SK-N-SH (cell line): ENCODE measurements at regions not wholly inside any gene's neighbourhood (a gene's known extent, or its start where the extent isn't known, plus 50 kb on each side); places are given as distances from the start of the nearest gene placed in this dataset.

Experiments
- CTCF ChIA-PET: fragments of 300-600, 350-600 bp; formaldehyde crosslinking; extraction: SDS; loops from one replicate; lab custom pipeline; 2021; lab: Yijun Ruan, JAX
- POLR2A ChIA-PET: fragments of 350-600 bp; sonication (Branson Sonifier 250); formaldehyde crosslinking; extraction: SDS; loops from one replicate; lab custom pipeline; 2020; ENCODE audit warnings: antibody characterized with exemption, inconsistent platforms; lab: Yijun Ruan, JAX
- DNase-seq: peaks from one replicate; pipeline ENCODE4 v3.0.0; 2012
- H2AFZ ChIP-seq: fragments of 200-600 bp; sonication (generic); 2 replicates; pipeline ENCODE4 v1.8.1; 2016; ENCODE audit warnings: antibody characterized with exemption, mild to moderate bottlenecking, low read depth
- H3F3A ChIP-seq: fragments of 200-600 bp; sonication (generic); replicated peaks from 2 replicates; pipeline ENCODE3; 2016; ENCODE audit warnings: antibody characterized with exemption, mild to moderate bottlenecking; ENCODE audit not compliant: insufficient read depth
- H3K27ac ChIP-seq, 2 experiments: fragments of 200-500 bp in 1 of 2; fragments of 200-600 bp in 1 of 2; sonication (Bioruptor generic) in 1 of 2; sonication (generic), shearing (Covaris generic) in 1 of 2; 2 replicates each; pipeline versions ENCODE4 v1.5.1 to v1.6.1; 2014 to 2016; ENCODE audit warnings: low read depth in 2 of 2, inconsistent platforms in 1 of 2, low read length in 1 of 2, mild to moderate bottlenecking in 1 of 2, mixed read lengths in 1 of 2
- H3K27me3 ChIP-seq: fragments of 200-600 bp; sonication (generic), shearing (Covaris generic); 2 replicates; pipeline ENCODE4 v1.6.1; 2016; ENCODE audit warnings: mixed run types; ENCODE audit not compliant: insufficient read depth
- H3K36me3 ChIP-seq, 2 experiments: fragments of 200-500 bp in 1 of 2; fragments of 200-600 bp in 1 of 2; sonication (Bioruptor generic) in 1 of 2; sonication (generic) in 1 of 2; replicated peaks in 1 of 2; 2 replicates each; pipeline versions ENCODE3 to v1.5.1; 2014 to 2016; ENCODE audit warnings: low read length in 1 of 2, mild to moderate bottlenecking in 1 of 2; ENCODE audit not compliant: insufficient read depth in 2 of 2, control insufficient read depth in 1 of 2
- H3K4me1 ChIP-seq, 2 experiments: fragments of 200-500 bp in 1 of 2; fragments of 200-600 bp in 1 of 2; sonication (Bioruptor generic) in 1 of 2; sonication (generic), shearing (Covaris generic) in 1 of 2; 2 replicates each; pipeline versions ENCODE4 v1.5.1 to v1.6.1; 2014 to 2016; ENCODE audit warnings: low read depth in 1 of 2, low read length in 1 of 2, mixed run types in 1 of 2; ENCODE audit not compliant: insufficient read depth in 2 of 2, control insufficient read depth in 1 of 2
- H3K4me2 ChIP-seq: fragments of 200-600 bp; sonication (generic), shearing (Covaris generic); 2 replicates; pipeline ENCODE4 v1.6.1; 2017; ENCODE audit warnings: mixed run types
- H3K4me3 ChIP-seq, 2 experiments: fragments of 200-500 bp in 1 of 2; fragments of 200-600 bp in 1 of 2; sonication (Bioruptor generic) in 1 of 2; sonication (generic), shearing (Covaris generic) in 1 of 2; 2 replicates each; pipeline versions ENCODE4 v1.5.1 to v1.8.1; 2014 to 2016; ENCODE audit warnings: low read depth in 2 of 2, inconsistent platforms in 1 of 2, low read length in 1 of 2, mild to moderate bottlenecking in 1 of 2, mixed read lengths in 1 of 2, moderate library complexity in 1 of 2
- H3K79me2 ChIP-seq: fragments of 200-600 bp; sonication (generic); 2 replicates; pipeline ENCODE4 v1.8.1; 2017; ENCODE audit warnings: mild to moderate bottlenecking; ENCODE audit not compliant: insufficient read depth
- H3K9ac ChIP-seq: fragments of 200-600 bp; sonication (generic); 2 replicates; pipeline ENCODE4 v1.6.1; 2017; ENCODE audit warnings: mixed run types
- H3K9me2 ChIP-seq: fragments of 200-600 bp; sonication (generic); 2 replicates; pipeline ENCODE4 v1.6.1; 2017; ENCODE audit warnings: mixed run types
- H3K9me3 ChIP-seq: fragments of 200-600 bp; sonication (generic); 2 replicates; pipeline ENCODE4 v1.6.1; 2017; ENCODE audit warnings: mixed run types, mild to moderate bottlenecking, moderate library complexity
- H4K20me1 ChIP-seq: fragments of 200-600 bp; sonication (generic); 2 replicates; pipeline ENCODE4 v1.6.1; 2017; ENCODE audit warnings: mild to moderate bottlenecking, mixed run types; ENCODE audit not compliant: insufficient read depth
- EP300 ChIP-seq, 2 experiments: IDR thresholded peaks; 2 replicates each; pipeline versions ENCODE4 v1.4.0 to v1.6.1; 2012; ENCODE audit warnings: borderline replicate concordance in 1 of 2, low read depth in 1 of 2, low read length in 1 of 2
- FOSL2 ChIP-seq: IDR thresholded peaks from 2 replicates; pipeline ENCODE4 v1.4.0; 2012; ENCODE audit warnings: low read depth, mild to moderate bottlenecking, moderate library complexity, borderline replicate concordance
- FOXM1 ChIP-seq: IDR thresholded peaks from 2 replicates; pipeline ENCODE4 v1.4.0; 2012; ENCODE audit warnings: low read depth, mild to moderate bottlenecking
- MAX ChIP-seq: IDR thresholded peaks from 2 replicates; pipeline ENCODE4 v1.4.0; 2012; ENCODE audit warnings: low read depth
- MEF2A ChIP-seq: IDR thresholded peaks from 2 replicates; pipeline ENCODE4 v1.4.0; 2012; ENCODE audit warnings: low read depth, borderline replicate concordance
- MXI1 ChIP-seq: IDR thresholded peaks from 2 replicates; pipeline ENCODE4 v1.6.1; 2012; ENCODE audit warnings: mild to moderate bottlenecking, low read depth, low read length, improper control_type of control experiment
- NRF1 ChIP-seq: IDR thresholded peaks from 2 replicates; pipeline ENCODE4 v1.6.1; 2012; ENCODE audit warnings: low read depth, mild to moderate bottlenecking, low read length
- RAD21 ChIP-seq: IDR thresholded peaks from 2 replicates; pipeline ENCODE4 v1.6.1; 2012; ENCODE audit warnings: mild to moderate bottlenecking, low read length
- SIN3A ChIP-seq: IDR thresholded peaks from 2 replicates; pipeline ENCODE4 v1.6.1; 2012; ENCODE audit warnings: low read depth, mild to moderate bottlenecking, low read length, moderate library complexity, borderline replicate concordance
- TAF1 ChIP-seq: IDR thresholded peaks from 2 replicates; pipeline ENCODE4 v1.6.1; 2012; ENCODE audit warnings: low read depth, mild to moderate bottlenecking, low read length, moderate library complexity, borderline replicate concordance
- TCF12 ChIP-seq: IDR thresholded peaks from 2 replicates; pipeline ENCODE4 v1.4.0; 2012
- USF2 ChIP-seq: fragments of 150-350 bp; IDR thresholded peaks from 2 replicates; pipeline ENCODE4 v1.6.1; 2017; ENCODE audit warnings: antibody characterized with exemption, low read length, low read depth, borderline replicate concordance
- YY1 ChIP-seq: IDR thresholded peaks from 2 replicates; pipeline ENCODE4 v1.4.0; 2012; ENCODE audit warnings: low read depth, mild to moderate bottlenecking
- WGBS: methylation state at CpG from one replicate; pipeline ENCODE4 v1.1.6; 2017; ENCODE audit warnings: low lambda C conversion rate; 5-methylcytosine and 5-hydroxymethylcytosine counted together
- TF ChIP-seq, protein P1 (sequence below): IDR thresholded peaks from 2 replicates; pipeline ENCODE4 v1.4.0; 2012; ENCODE audit warnings: low read depth, borderline replicate concordance

DNA sequence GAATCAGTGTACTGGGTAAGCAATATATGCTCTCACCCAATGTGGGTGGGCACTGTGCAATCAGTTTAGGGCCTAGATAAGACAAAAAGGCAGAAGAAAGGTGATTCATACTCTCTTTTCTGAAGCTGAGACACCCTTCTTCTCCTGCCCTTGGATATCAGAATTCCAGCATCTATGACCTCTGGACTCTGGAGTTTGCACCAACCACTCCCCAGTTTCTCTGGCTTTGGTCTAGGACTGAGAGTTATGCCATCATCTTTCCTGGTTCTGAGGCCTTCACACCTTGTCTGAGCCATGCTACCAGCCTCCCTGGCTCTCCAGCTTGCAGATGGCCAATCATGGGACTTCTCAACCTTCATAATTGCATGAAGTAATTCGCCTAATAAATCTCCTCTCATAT, 724.6 kb upstream of the TYRP1 start:
- ChIA-PET CTCF (no interaction called here), POLR2A (no interaction called here)
- H3K27ac ChIP-seq = no peak overlapping the region
- H3K9me3 ChIP-seq = no peaks in the 10 kb centered on the region; the same call in 1 of the 2 replicates
- no peaks in the 10 kb centered on the region for H3K4me1 ChIP-seq
- no peak overlapping the region for H3K4me3 ChIP-seq
- H3K9ac ChIP-seq = no peak overlapping the region
- no peaks in the 10 kb centered on the region for H3K79me2 ChIP-seq
- no peaks in the 10 kb centered on the region for H3F3A ChIP-seq
- DNase-seq = no peak
- H3K9me2 ChIP-seq = no peaks in the 10 kb centered on the region
- H2AFZ ChIP-seq = no peak overlapping the region
- H3K27me3 ChIP-seq = no peaks in the 10 kb centered on the region
- TF ChIP-seq EP300 (IDR thresholded peaks at IDR 0.05; ENCODE audit: borderline replicate concordance in 1 of 2, low read depth in 1 of 2, low read length in 1 of 2) = no peak
- no peak for TF ChIP-seq SIN3A
- no peak for TF ChIP-seq RAD21
- WGBS = 0% methylated on average over 1 of the region's 1 CpG
- H3K36me3 ChIP-seq = no peaks in the 10 kb centered on the region
- H3K4me2 ChIP-seq = no peak overlapping the region
- no peaks in the 10 kb centered on the region for H4K20me1 ChIP-seq

DNA sequence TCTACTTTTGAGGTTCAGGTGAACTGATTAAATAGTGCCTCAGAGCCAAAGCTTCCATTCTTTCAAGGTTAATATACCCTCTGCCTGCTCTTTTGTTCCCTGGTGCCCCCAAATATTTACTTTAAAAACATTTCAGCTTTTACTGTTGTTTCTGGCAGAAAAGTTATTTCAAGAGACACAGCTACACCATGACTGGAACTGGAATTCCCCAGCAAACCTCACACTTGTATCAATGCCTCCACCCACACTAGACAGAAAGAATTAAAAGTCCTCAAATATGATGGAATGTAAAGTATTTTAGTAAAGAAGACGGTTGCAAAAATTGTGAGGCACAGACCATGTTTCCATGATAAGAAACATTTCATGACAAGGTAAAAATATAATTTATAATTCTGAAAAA, 720.2 kb upstream of the TYRP1 start:
- Histone ChIP-seq H4K20me1 (no peaks in the 10 kb centered on the region), H3K79me2 (no peaks in the 10 kb centered on the region), H3K9me3 (no peaks in the 10 kb centered on the region; the same call in 1 of the 2 replicates), H2AFZ (no peak overlapping the region), H3K4me1 (no peaks in the 10 kb centered on the region), H3K27me3 (no peaks in the 10 kb centered on the region), H3K36me3 (no peaks in the 10 kb centered on the region), H3K9me2 (no peaks in the 10 kb centered on the region), H3K27ac (no peak overlapping the region), H3F3A (no peaks in the 10 kb centered on the region), H3K4me3 (no peak overlapping the region), H3K4me2 (no peak overlapping the region), H3K9ac (no peak overlapping the region)
- ChIA-PET POLR2A (no interaction called here), CTCF (no interaction called here)
- 0% methylated on average over 1 of the region's 1 CpG for WGBS
- TF ChIP-seq USF2 (no peak), FOXM1 (no peak), MXI1 (no peak), YY1 (no peak), NRF1 (no peak), TCF12 (no peak), TAF1 (no peak), MEF2A (no peak), MAX (no peak), FOSL2 (no peak)
- TF ChIP-seq, protein P1, sequence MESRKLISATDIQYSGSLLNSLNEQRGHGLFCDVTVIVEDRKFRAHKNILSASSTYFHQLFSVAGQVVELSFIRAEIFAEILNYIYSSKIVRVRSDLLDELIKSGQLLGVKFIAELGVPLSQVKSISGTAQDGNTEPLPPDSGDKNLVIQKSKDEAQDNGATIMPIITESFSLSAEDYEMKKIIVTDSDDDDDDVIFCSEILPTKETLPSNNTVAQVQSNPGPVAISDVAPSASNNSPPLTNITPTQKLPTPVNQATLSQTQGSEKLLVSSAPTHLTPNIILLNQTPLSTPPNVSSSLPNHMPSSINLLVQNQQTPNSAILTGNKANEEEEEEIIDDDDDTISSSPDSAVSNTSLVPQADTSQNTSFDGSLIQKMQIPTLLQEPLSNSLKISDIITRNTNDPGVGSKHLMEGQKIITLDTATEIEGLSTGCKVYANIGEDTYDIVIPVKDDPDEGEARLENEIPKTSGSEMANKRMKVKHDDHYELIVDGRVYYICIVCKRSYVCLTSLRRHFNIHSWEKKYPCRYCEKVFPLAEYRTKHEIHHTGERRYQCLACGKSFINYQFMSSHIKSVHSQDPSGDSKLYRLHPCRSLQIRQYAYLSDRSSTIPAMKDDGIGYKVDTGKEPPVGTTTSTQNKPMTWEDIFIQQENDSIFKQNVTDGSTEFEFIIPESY = no peak
- DNase-seq = no peak
